IMR-90 (cell line): ENCODE measurements at regions not wholly inside any gene's neighbourhood (a gene's known extent, or its start where the extent isn't known, plus 50 kb on each side); places are given as distances from the start of the nearest gene placed in this dataset.
A peak's percentile ranks its signal among the peaks of the same experiment; 100 is the strongest.
"Not testable (repeated sequence)": the region's sequence is repeated elsewhere in the genome, so short reads cannot be mapped to it uniquely, and the experiment has no call there.

Experiments
- ATAC-seq: fragments of 200-7000 bp; cut with Tn5 transposase; 2 replicates; pipeline ENCODE4 v1.9.1; 2020; ENCODE audit warnings: low read depth, mild to moderate bottlenecking, moderate library complexity
- BruUV-seq: library from RNA; stranded (reverse); fragments of 400-500 nt; replicated peaks from 2 replicates; lab custom pipeline; 2021; lab: Mats Ljungman, UMichigan
- CTCF ChIA-PET: fragments of 300-600 bp; formaldehyde crosslinking; extraction: SDS; loops from one replicate; lab custom pipeline; 2021; ENCODE audit warnings: antibody characterized with exemption; lab: Yijun Ruan, JAX
- POLR2A ChIA-PET: fragments of 300-600 bp; sonication (Branson Sonifier 250); formaldehyde crosslinking; loops from one replicate; lab custom pipeline; 2022; ENCODE audit warnings: antibody characterized with exemption; ENCODE audit not compliant: unreplicated experiment; lab: Charles Lee
- DNase-seq: peaks from one replicate; pipeline ENCODE4 v3.0.0; 2013
- H2AFZ ChIP-seq: replicated peaks from 2 replicates; pipeline ENCODE3; 2013; ENCODE audit warnings: low read length, mild to moderate bottlenecking; ENCODE audit not compliant: poor library complexity
- H2AK5ac ChIP-seq: 2 replicates; pipeline ENCODE4 v1.6.1; 2013; ENCODE audit warnings: low read depth, low read length, inconsistent platforms
- H2AK9ac ChIP-seq: replicated peaks from 2 replicates; pipeline ENCODE3; 2013; ENCODE audit warnings: mild to moderate bottlenecking, low read depth, low read length, moderate library complexity; ENCODE audit not compliant: poor library complexity
- H2BK120ac ChIP-seq: 2 replicates; pipeline ENCODE4 v1.6.1; 2013; ENCODE audit warnings: low read depth, low read length, inconsistent platforms
- H2BK15ac ChIP-seq: 3 replicates; pipeline ENCODE4 v1.6.1; 2013; ENCODE audit warnings: low read depth, low read length, inconsistent platforms
- H2BK20ac ChIP-seq: 2 replicates; pipeline ENCODE4 v1.6.1; 2013; ENCODE audit warnings: low read depth, mild to moderate bottlenecking, inconsistent platforms, low read length, moderate library complexity
- H2BK5ac ChIP-seq: 2 replicates; pipeline ENCODE4 v1.6.1; 2013; ENCODE audit warnings: mild to moderate bottlenecking, low read depth, low read length, inconsistent platforms; ENCODE audit not compliant: poor library complexity, severe bottlenecking
- H3K14ac ChIP-seq: replicated peaks from 2 replicates; pipeline ENCODE4 v1.6.1; 2013; ENCODE audit warnings: low read depth, low read length, inconsistent platforms
- H3K18ac ChIP-seq: 2 replicates; pipeline ENCODE4 v1.6.1; 2013; ENCODE audit warnings: low read depth, low read length, control low read depth
- H3K23ac ChIP-seq: 2 replicates; pipeline ENCODE4 v1.6.1; 2013; ENCODE audit warnings: low read depth, low read length, inconsistent platforms
- H3K27ac ChIP-seq: 2 replicates; pipeline ENCODE4 v1.5.1; 2013; ENCODE audit warnings: mild to moderate bottlenecking, control low read depth, low read length; ENCODE audit not compliant: insufficient read depth
- H3K27me3 ChIP-seq: 2 replicates; pipeline ENCODE4 v1.6.1; 2013; ENCODE audit warnings: low read length; ENCODE audit not compliant: control insufficient read depth, insufficient read depth
- H3K36me3 ChIP-seq: 2 replicates; pipeline ENCODE4 v1.6.1; 2013; ENCODE audit warnings: low read length, mixed read lengths; ENCODE audit not compliant: control insufficient read depth, insufficient read depth
- H3K4ac ChIP-seq: 2 replicates; pipeline ENCODE4 v1.6.1; 2013; ENCODE audit warnings: low read depth, low read length, inconsistent platforms
- H3K4me1 ChIP-seq: 2 replicates; pipeline ENCODE4 v1.6.1; 2013; ENCODE audit warnings: low read length, mixed read lengths; ENCODE audit not compliant: control insufficient read depth, insufficient read depth
- H3K4me2 ChIP-seq: 2 replicates; pipeline ENCODE4 v1.6.1; 2013; ENCODE audit warnings: low read depth, mild to moderate bottlenecking, control low read depth, low read length, moderate library complexity
- H3K4me3 ChIP-seq: 2 replicates; pipeline ENCODE4 v1.5.1; 2013; ENCODE audit warnings: low read depth, mild to moderate bottlenecking, control low read depth, low read length, moderate library complexity; ENCODE audit not compliant: insufficient read depth
- H3K56ac ChIP-seq: 2 replicates; pipeline ENCODE4 v1.6.1; 2013; ENCODE audit warnings: low read length, inconsistent platforms; ENCODE audit not compliant: insufficient read depth; ENCODE audit errors: extremely low read depth
- H3K79me1 ChIP-seq, 2 experiments: 2 replicates each; pipeline ENCODE4 v1.6.1; 2013; ENCODE audit warnings: low read length in 2 of 2, inconsistent platforms in 1 of 2, low read depth in 1 of 2
- H3K9ac ChIP-seq: 2 replicates; pipeline ENCODE4 v1.6.1; 2013; ENCODE audit warnings: low read depth, low read length, control low read depth
- H3K9me1 ChIP-seq: 2 replicates; pipeline ENCODE4 v1.6.1; 2013; ENCODE audit warnings: low read length, inconsistent platforms; ENCODE audit not compliant: insufficient read depth
- H3K9me3 ChIP-seq: 2 replicates; pipeline ENCODE4 v1.6.1; 2013; ENCODE audit warnings: low read length; ENCODE audit not compliant: control insufficient read depth, insufficient read depth
- H4K20me1 ChIP-seq: 2 replicates; pipeline ENCODE4 v1.6.1; 2013; ENCODE audit warnings: low read length, inconsistent platforms; ENCODE audit not compliant: insufficient read depth
- H4K5ac ChIP-seq: 2 replicates; pipeline ENCODE4 v1.6.1; 2013; ENCODE audit warnings: mild to moderate bottlenecking, low read depth, low read length, control low read depth
- H4K8ac ChIP-seq, 2 experiments: 2 replicates each; pipeline ENCODE4 v1.6.1; 2013; ENCODE audit warnings: low read depth in 2 of 2, low read length in 2 of 2, control low read depth in 1 of 2, inconsistent platforms in 1 of 2
- H4K91ac ChIP-seq: 2 replicates; pipeline ENCODE4 v1.6.1; 2013; ENCODE audit warnings: low read depth, low read length, inconsistent platforms; ENCODE audit not compliant: insufficient read depth
- CHD1 ChIP-seq: IDR thresholded peaks from 2 replicates; pipeline ENCODE4 v1.6.1; 2012; ENCODE audit warnings: low read depth, low read length, improper control_type of control experiment
- MAFK ChIP-seq: IDR thresholded peaks from 2 replicates; pipeline ENCODE4 v1.6.1; 2012; ENCODE audit warnings: low read depth, low read length, improper control_type of control experiment
- MAZ ChIP-seq: IDR thresholded peaks from 2 replicates; pipeline ENCODE4 v1.6.1; 2012; ENCODE audit warnings: low read depth, mild to moderate bottlenecking, low read length, improper control_type of control experiment, moderate library complexity, borderline replicate concordance
- MXI1 ChIP-seq: IDR thresholded peaks from 2 replicates; pipeline ENCODE4 v1.6.1; 2012; ENCODE audit warnings: low read depth, mild to moderate bottlenecking, low read length, moderate library complexity, borderline replicate concordance
- RCOR1 ChIP-seq: IDR thresholded peaks from 2 replicates; pipeline ENCODE4 v1.6.1; 2012; ENCODE audit warnings: mild to moderate bottlenecking, low read length, improper control_type of control experiment; ENCODE audit not compliant: insufficient replicate concordance
- SMC3 ChIP-seq: fragments of 150-350 bp; IDR thresholded peaks from 2 replicates; pipeline ENCODE4 v1.6.1; 2016; ENCODE audit warnings: low read depth, mild to moderate bottlenecking, antibody characterized with exemption, low read length, moderate library complexity
- WGBS, 2 experiments: methylation state at CpG; one replicate each; pipeline versions ENCODE4 v1.1.5 to v1.1.7; 2013; ENCODE audit warnings: missing lambda C conversion rate in 2 of 2; ENCODE audit not compliant: insufficient read length in 1 of 2; ENCODE audit errors: extremely low coverage in 2 of 2; 5-methylcytosine and 5-hydroxymethylcytosine counted together
- dilution Hi-C: fragments of 300-500 bp; cut with HindIII; formaldehyde crosslinking; loops from one replicate; pipeline ENCODE4 v1.14.3; 2018; ENCODE audit warnings: low sequenced_read_pairs; ENCODE audit not compliant: unreplicated experiment
- in situ Hi-C: fragments of 300-500 bp; cut with MboI; formaldehyde crosslinking; loops from 3 replicates; pipeline ENCODE4 v1.14.3; 2019; ENCODE audit warnings: low sequenced_read_pairs, inconsistent platforms, mixed read lengths
- intact Hi-C: fragments of 100-400 bp; cut with micrococcal nuclease; formaldehyde crosslinking; loops from 2 replicates; pipeline ENCODE4 v1.10.0; 2022

GRCh38 chr17:16866436-16866835 lies 105.5 kb downstream of the TNFRSF13B start:
- H3K27me3 ChIP-seq: peaks cover 4% of the 10 kb centered on the region; the same call in 1 of the 2 replicates
- no peaks in the 10 kb centered on the region for H3K36me3 ChIP-seq
- dilution Hi-C loops (no loop called here), intact Hi-C loops (no loop called here), in situ Hi-C loops (no loop called here)
- no peak overlapping the region for H3K4me2 ChIP-seq
- no peak overlapping the region for H4K8ac ChIP-seq
- ChIA-PET CTCF (no interaction called here), POLR2A (no interaction called here)
- ATAC-seq: no peak
- H4K91ac ChIP-seq: no peak overlapping the region
- no TSS peak for BruUV-seq
- no peak overlapping the region for H2AK9ac ChIP-seq
- no peak for DNase-seq
- H3K18ac ChIP-seq: no peak overlapping the region
- H3K23ac ChIP-seq: no peak overlapping the region
- no peaks in the 10 kb centered on the region for H3K4me1 ChIP-seq
- no peak for TF ChIP-seq RCOR1
- no peak for TF ChIP-seq MAZ
- no peak for TF ChIP-seq SMC3
- no peak for TF ChIP-seq MAFK
- no peak for TF ChIP-seq MXI1
- no peak for TF ChIP-seq CHD1
- H4K20me1 ChIP-seq: no peaks in the 10 kb centered on the region
- H3K79me1 ChIP-seq: no peaks in the 10 kb centered on the region
- H2BK20ac ChIP-seq: no peak overlapping the region
- no CpG with 5 or more reads among the region's 8 CpGs for WGBS, 2 experiments
- H3K27ac ChIP-seq: no peak overlapping the region
- H3K9me1 ChIP-seq: no peaks in the 10 kb centered on the region
- no peak overlapping the region for H2AFZ ChIP-seq
- H4K5ac ChIP-seq: no peak overlapping the region
- H2BK15ac ChIP-seq: no peak overlapping the region
- H3K14ac ChIP-seq: no peak overlapping the region
- no peak overlapping the region for H2AK5ac ChIP-seq
- H2BK5ac ChIP-seq: no peak overlapping the region
- no peak overlapping the region for H3K4me3 ChIP-seq
- H3K9ac ChIP-seq: no peak overlapping the region
- no peak overlapping the region for H2BK120ac ChIP-seq
- H3K4ac ChIP-seq: no peak overlapping the region
- no peak overlapping the region for H3K56ac ChIP-seq
- peaks cover 2% of the 10 kb centered on the region; the same call in 1 of the 2 replicates for H3K9me3 ChIP-seq

- DNase-seq, H3K79me1 ChIP-seq, H2BK5ac ChIP-seq, H3K27me3 ChIP-seq, H3K36me3 ChIP-seq, H2AK9ac ChIP-seq, H3K23ac ChIP-seq, H2BK15ac ChIP-seq, H2BK20ac ChIP-seq, H3K14ac ChIP-seq, H2AK5ac ChIP-seq, H3K4me3 ChIP-seq, H4K8ac ChIP-seq, H3K4me2 ChIP-seq, H3K4me1 ChIP-seq, BruUV-seq, in situ Hi-C loops, H3K9me3 ChIP-seq, H3K27ac ChIP-seq, H2AFZ ChIP-seq, H4K91ac ChIP-seq, H3K9me1 ChIP-seq, H3K4ac ChIP-seq, dilution Hi-C loops, H4K20me1 ChIP-seq, H2BK120ac ChIP-seq, H4K5ac ChIP-seq, POLR2A ChIA-PET, intact Hi-C loops, H3K9ac ChIP-seq, H3K18ac ChIP-seq, CTCF ChIA-PET, H3K56ac ChIP-seq: not testable (repeated sequence)
- no CpG with 5 or more reads among the region's 8 CpGs for WGBS, 2 experiments
- ATAC-seq: peak; percentile 71
These were observed 106.2 kb downstream of the TNFRSF13B start for GRCh38 chr17:16865704-16866103.
